Astrocyte (in vitro differentiated cells and primary cell): ENCODE measurements at regions not wholly inside any gene's neighbourhood (a gene's known extent, or its start where the extent isn't known, plus 50 kb on each side); places are given as distances from the start of the nearest gene placed in this dataset.

Experiments used
- DNase-seq: peaks from one replicate; pipeline ENCODE4 v3.0.0-alpha.2; 2010; ENCODE audit warnings: low read depth
- FAIRE-seq: peaks from 2 replicates; lab custom pipeline; 2011; peaks lifted over from hg19 to GRCh38; lab: Jason Lieb, UNC
- H2AFZ ChIP-seq: 2 replicates; pipeline ENCODE4 v1.6.0; 2012; ENCODE audit warnings: low read depth, low read length, inconsistent platforms
- H3K27ac ChIP-seq: 2 replicates; pipeline ENCODE4 v1.5.1; 2011; ENCODE audit warnings: low read depth, low read length, inconsistent platforms
- H3K27me3 ChIP-seq: 2 replicates; pipeline ENCODE4 v1.6.0; 2011; ENCODE audit warnings: low read length, inconsistent platforms; ENCODE audit not compliant: insufficient read depth
- H3K36me3 ChIP-seq: 2 replicates; pipeline ENCODE4 v1.5.1; 2011; ENCODE audit warnings: low read length, inconsistent platforms; ENCODE audit not compliant: insufficient read depth
- H3K4me1 ChIP-seq: 2 replicates; pipeline ENCODE4 v1.5.1; 2011; ENCODE audit warnings: low read length, inconsistent platforms; ENCODE audit not compliant: insufficient read depth
- H3K4me2 ChIP-seq: 2 replicates; pipeline ENCODE4 v1.6.0; 2012; ENCODE audit warnings: low read length, inconsistent platforms
- H3K4me3 ChIP-seq: 2 replicates; pipeline ENCODE4 v1.5.1; 2011; ENCODE audit warnings: low read depth, mild to moderate bottlenecking, low read length, inconsistent platforms; ENCODE audit not compliant: insufficient read depth
- H3K79me2 ChIP-seq: 2 replicates; pipeline ENCODE4 v1.6.0; 2012; ENCODE audit warnings: mild to moderate bottlenecking, low read length, inconsistent platforms; ENCODE audit not compliant: insufficient read depth
- H3K9ac ChIP-seq: 2 replicates; pipeline ENCODE4 v1.6.0; 2012; ENCODE audit warnings: mild to moderate bottlenecking, low read length, inconsistent platforms
- H3K9me3 ChIP-seq: 2 replicates; pipeline ENCODE4 v1.5.1; 2012; ENCODE audit warnings: low read depth, mild to moderate bottlenecking, low read length, inconsistent platforms; ENCODE audit not compliant: insufficient read depth
- H4K20me1 ChIP-seq: 2 replicates; pipeline ENCODE4 v1.6.0; 2012; ENCODE audit warnings: low read length, inconsistent platforms; ENCODE audit not compliant: insufficient read depth
- H3K27ac Mint-ChIP-seq: one replicate; pipeline ENCODE4 v1.8.0; 2021; ENCODE audit warnings: mild to moderate bottlenecking, mixed read lengths; ENCODE audit not compliant: unreplicated experiment
- H3K27me3 Mint-ChIP-seq: one replicate; pipeline ENCODE4 v1.8.0; 2021; ENCODE audit warnings: low read depth, mixed read lengths; ENCODE audit not compliant: unreplicated experiment
- H3K36me3 Mint-ChIP-seq: one replicate; pipeline ENCODE4 v1.8.0; 2021; ENCODE audit warnings: low read depth, mixed read lengths; ENCODE audit not compliant: unreplicated experiment
- H3K4me1 Mint-ChIP-seq: one replicate; pipeline ENCODE4 v1.8.0; 2021; ENCODE audit warnings: low read depth, mixed read lengths; ENCODE audit not compliant: unreplicated experiment
- H3K4me3 Mint-ChIP-seq: one replicate; pipeline ENCODE4 v1.8.0; 2021; ENCODE audit warnings: mild to moderate bottlenecking, moderate library complexity, mixed read lengths; ENCODE audit not compliant: unreplicated experiment
- H3K9me3 Mint-ChIP-seq: one replicate; pipeline ENCODE4 v1.8.0; 2021; ENCODE audit warnings: mild to moderate bottlenecking, mixed read lengths; ENCODE audit not compliant: unreplicated experiment
- CTCF ChIP-seq: IDR thresholded peaks from 2 replicates; pipeline ENCODE4 v1.5.1; 2011; ENCODE audit warnings: low read depth, mild to moderate bottlenecking, inconsistent platforms, low read length, moderate library complexity; ENCODE audit not compliant: insufficient read depth
- EZH2 ChIP-seq: IDR thresholded peaks from 2 replicates; pipeline ENCODE4 v1.6.1; 2012; ENCODE audit warnings: mild to moderate bottlenecking, low read length, inconsistent platforms; ENCODE audit not compliant: insufficient read depth

- Mint-ChIP-seq H3K27ac (no peak overlapping the region), H3K4me1 (peaks cover 6% of the 10 kb centered on the region), H3K27me3 (no peaks in the 10 kb centered on the region), H3K4me3 (no peak overlapping the region), H3K9me3 (no peaks in the 10 kb centered on the region), H3K36me3 (no peaks in the 10 kb centered on the region)
- Histone ChIP-seq H2AFZ (no peak overlapping the region), H3K4me3 (no peak overlapping the region), H3K27ac (no peak overlapping the region), H3K9me3 (no peaks in the 10 kb centered on the region), H3K27me3 (no peaks in the 10 kb centered on the region), H3K4me1 (no peaks in the 10 kb centered on the region), H4K20me1 (no peaks in the 10 kb centered on the region), H3K4me2 (no peak overlapping the region), H3K9ac (no peak overlapping the region), H3K79me2 (no peaks in the 10 kb centered on the region), H3K36me3 (no peaks in the 10 kb centered on the region)
- TF ChIP-seq EZH2: no peak
- TF ChIP-seq CTCF: no peak
- DNase-seq (peak; percentile 64), FAIRE-seq (no peak)
Measured at GRCh38 chr4:186912606-186913005, 188.9 kb upstream of the FAT1 start.

- no peak overlapping the region for H3K4me2 ChIP-seq
- no peaks in the 10 kb centered on the region for H4K20me1 ChIP-seq
- no peaks in the 10 kb centered on the region for H3K36me3 ChIP-seq
- TF ChIP-seq EZH2 (no peak), CTCF (no peak)
- no peaks in the 10 kb centered on the region for H3K27me3 Mint-ChIP-seq
- H3K27ac ChIP-seq: no peak overlapping the region
- no peak overlapping the region for H3K4me3 ChIP-seq
- DNase-seq (peak; percentile 82), FAIRE-seq (no peak)
- H3K27ac Mint-ChIP-seq: no peak overlapping the region
- H3K4me3 Mint-ChIP-seq: no peak overlapping the region
- H2AFZ ChIP-seq: no peak overlapping the region
- no peaks in the 10 kb centered on the region for H3K36me3 Mint-ChIP-seq
- H3K9me3 Mint-ChIP-seq: peaks cover 5% of the 10 kb centered on the region
- H3K9ac ChIP-seq: no peak overlapping the region
- no peaks in the 10 kb centered on the region for H3K4me1 ChIP-seq
- H3K9me3 ChIP-seq: no peaks in the 10 kb centered on the region
- H3K79me2 ChIP-seq: no peaks in the 10 kb centered on the region
- H3K27me3 ChIP-seq: no peaks in the 10 kb centered on the region
- H3K4me1 Mint-ChIP-seq: peaks cover 11% of the 10 kb centered on the region
Measured at GRCh38 chr4:186915816-186916215, 192.2 kb upstream of the FAT1 start.

- DNase-seq: no peak
- Mint-ChIP-seq H3K36me3 (no peaks in the 10 kb centered on the region), H3K9me3 (peaks cover 5% of the 10 kb centered on the region), H3K27me3 (no peaks in the 10 kb centered on the region), H3K27ac (no peak overlapping the region), H3K4me1 (peaks cover 13% of the 10 kb centered on the region), H3K4me3 (no peak overlapping the region)
- Histone ChIP-seq H3K4me1 (no peaks in the 10 kb centered on the region), H3K9ac (no peak overlapping the region), H4K20me1 (no peaks in the 10 kb centered on the region), H3K79me2 (no peaks in the 10 kb centered on the region), H3K4me2 (no peak overlapping the region), H3K36me3 (no peaks in the 10 kb centered on the region), H3K9me3 (no peaks in the 10 kb centered on the region), H3K4me3 (no peak overlapping the region), H2AFZ (no peak overlapping the region), H3K27me3 (no peaks in the 10 kb centered on the region), H3K27ac (no peak overlapping the region)
- no peak for TF ChIP-seq CTCF
- TF ChIP-seq EZH2: no peak
- no peak for FAIRE-seq
Measured at GRCh38 chr4:186917136-186917535, 193.5 kb upstream of the FAT1 start.
